ENCODE measurements at regions not wholly inside any gene's neighbourhood (a gene's known extent, or its start where the extent isn't known, plus 50 kb on each side); places are given as distances from the start of the nearest gene placed in this dataset.

- no peak for TF ChIP-seq CTCF (conservative IDR thresholded peaks at IDR 0.05)
- TF ChIP-seq EZH2 (IDR thresholded peaks at IDR 0.05; ENCODE audit: low read depth): no peak
These were observed 57.8 kb upstream of the FAM47B start for GRCh38 chrX:34884817-34885216.
